Fibroblast of lung (primary cell): ENCODE measurements at regions not wholly inside any gene's neighbourhood (a gene's known extent, or its start where the extent isn't known, plus 50 kb on each side); places are given as distances from the start of the nearest gene placed in this dataset.

Experiments used
- CTCF ChIP-seq, 2 donors: IDR thresholded peaks in 1 of 2; conservative IDR thresholded peaks in 1 of 2; 1 replicate in 1 of 2; 2 replicates in 1 of 2; pipeline ENCODE4 v1.5.1; 2011 to 2012; ENCODE audit warnings: low read length in 2 of 2, control low read depth in 1 of 2, inconsistent platforms in 1 of 2, low read depth in 1 of 2, mild to moderate bottlenecking in 1 of 2
- EZH2 ChIP-seq: IDR thresholded peaks from 2 replicates; pipeline ENCODE4 v1.5.1; 2012; ENCODE audit warnings: low read length, control low read depth, mild to moderate bottlenecking; ENCODE audit errors: missing control alignments

- TF ChIP-seq CTCF (conservative IDR thresholded peaks at IDR 0.05 in 1 of 2, IDR thresholded peaks at IDR 0.05 in 1 of 2; ENCODE audit: low read depth in 1 of 2, low read length in 2 of 2): no peak
- TF ChIP-seq EZH2: no peak
Measured at GRCh38 chr12:131315601-131316000, 361.9 kb downstream of the ADGRD1 start.
